GM18511 (cell line): ENCODE measurements at regions not wholly inside any gene's neighbourhood (a gene's known extent, or its start where the extent isn't known, plus 50 kb on each side); places are given as distances from the start of the nearest gene placed in this dataset.
"Not testable (repeated sequence)": the region's sequence is repeated elsewhere in the genome, so short reads cannot be mapped to it uniquely, and the experiment has no call there.

Source experiments
- ATAC-seq: cut with Tn5 transposase; IDR thresholded peaks from one replicate; pipeline ENCODE4 v1.9.1; 2021; ENCODE audit warnings: mild to moderate bottlenecking, moderate library complexity; ENCODE audit not compliant: unreplicated experiment

DNA sequence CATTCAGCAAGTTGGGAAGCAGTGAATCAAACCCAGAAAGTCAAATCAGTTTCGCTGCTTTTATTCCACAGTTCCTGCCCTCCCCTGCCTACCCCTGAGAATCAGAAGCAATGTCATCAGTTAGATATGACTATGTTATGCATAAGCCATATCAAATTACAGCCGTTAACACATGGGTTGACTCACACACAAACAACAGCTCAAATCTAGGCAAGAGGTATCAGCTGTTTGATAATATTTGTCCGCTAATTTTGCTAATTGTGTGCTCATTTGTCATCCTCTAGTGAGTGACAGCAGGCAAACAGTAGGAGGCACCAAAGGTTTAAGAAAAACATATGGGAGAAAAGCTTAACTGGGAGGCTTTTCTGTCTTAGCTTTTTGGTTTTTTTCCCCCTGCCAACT is 327.4 kb upstream of the CCL2 start:
- ATAC-seq = no peak

DNA sequence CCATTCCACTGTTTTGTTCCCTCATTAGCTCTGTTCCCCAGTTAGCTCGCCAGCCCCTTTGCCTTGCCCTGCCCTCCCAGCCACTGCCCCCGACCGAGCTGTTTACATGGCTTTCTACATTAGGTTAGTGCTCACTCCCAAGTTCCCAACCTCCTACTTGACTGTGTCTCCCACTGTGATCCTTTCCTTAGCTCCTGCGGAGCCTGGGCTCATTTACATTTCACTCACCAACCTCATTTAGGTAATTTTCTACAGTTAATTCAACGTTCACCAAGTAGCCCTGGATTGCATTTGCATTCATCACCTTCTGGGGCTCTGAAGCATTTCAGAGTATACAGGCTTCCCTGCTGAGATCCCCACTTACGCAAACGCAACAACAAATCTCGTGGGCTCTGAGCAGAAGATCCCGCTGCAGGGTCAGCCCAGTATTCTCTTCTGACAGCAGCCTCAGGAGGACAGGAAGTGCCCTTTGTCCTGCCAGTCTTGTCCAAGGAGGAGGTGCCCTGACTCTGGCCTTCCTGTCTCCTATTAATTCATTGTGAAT is 325.8 kb upstream of the CCL2 start:
- ATAC-seq = no peak

GRCh38 chr17:33931148-33931814 is 323.8 kb upstream of the CCL2 start:
- ATAC-seq = not testable (repeated sequence)

GRCh38 chr17:33932996-33933395 is 322.1 kb upstream of the CCL2 start:
- ATAC-seq = no peak

GRCh38 chr17:33933576-33933975 is 321.5 kb upstream of the CCL2 start:
- ATAC-seq = no peak

- ATAC-seq = no peak
Measured at GRCh38 chr17:33934696-33935095, 320.4 kb upstream of the CCL2 start.

DNA sequence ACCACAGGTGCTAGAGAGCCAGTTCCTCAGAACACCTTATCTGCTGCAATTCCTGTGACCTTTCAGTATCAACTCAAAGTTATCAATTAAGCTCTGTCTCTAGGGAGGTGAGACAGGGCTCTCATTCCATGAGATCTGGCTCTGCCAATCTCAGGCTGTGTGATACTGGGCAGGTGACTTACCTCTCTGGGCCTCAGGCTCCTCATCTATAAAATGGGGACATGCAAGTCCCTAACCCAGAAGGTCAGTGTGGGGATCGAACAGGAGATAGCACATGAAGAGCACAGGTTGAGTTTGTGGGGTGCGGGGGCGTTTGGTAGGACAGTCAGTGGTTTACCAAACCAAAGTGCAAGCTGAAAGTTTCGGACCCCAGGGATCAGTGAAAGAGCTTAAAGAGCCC is 319.3 kb upstream of the CCL2 start:
- no peak for ATAC-seq

DNA sequence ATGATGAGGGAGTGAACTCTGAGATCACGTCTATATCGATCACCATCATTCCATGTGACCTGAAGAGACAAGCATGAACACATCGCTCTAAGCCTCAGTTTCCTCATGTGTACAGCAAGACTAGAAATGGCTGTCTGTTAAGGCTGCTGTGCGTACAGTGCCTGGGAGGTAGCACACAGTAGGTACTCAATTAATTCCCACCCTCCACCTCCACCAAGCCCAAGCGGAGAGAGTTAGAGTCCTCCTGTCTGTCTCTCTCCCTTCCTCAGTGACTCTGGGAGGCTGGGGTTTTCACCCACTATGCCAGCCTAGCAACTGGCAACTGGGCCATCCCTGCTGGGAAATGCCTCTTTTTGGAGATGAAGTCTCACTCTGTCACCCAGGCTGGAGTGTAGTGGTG is 318.3 kb upstream of the CCL2 start:
- ATAC-seq = no peak

GRCh38 chr17:33939959-33940358 is 315.1 kb upstream of the CCL2 start:
- ATAC-seq = no peak

GRCh38 chr17:33940769-33941370 is 314.2 kb upstream of the CCL2 start:
- ATAC-seq = no peak

DNA sequence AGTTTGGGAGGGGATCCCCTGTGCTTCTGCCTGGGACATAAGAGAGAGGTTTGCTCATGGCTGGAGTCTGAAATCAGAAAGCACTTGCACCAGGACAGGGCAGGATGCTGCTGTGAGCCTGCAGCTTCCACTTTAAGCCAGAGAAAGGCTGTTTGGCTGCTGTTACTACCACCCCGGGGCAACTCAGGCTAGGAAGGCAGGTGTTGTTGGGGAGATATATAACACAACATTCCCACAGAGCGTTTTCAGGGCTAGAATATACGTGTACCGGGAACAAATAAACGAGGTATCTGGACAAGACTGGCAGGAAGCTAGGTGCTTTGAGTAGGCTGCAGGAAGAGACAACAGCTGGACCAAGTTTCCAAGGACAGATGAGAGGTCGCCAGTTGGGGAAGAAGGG is 313.3 kb upstream of the CCL2 start:
- ATAC-seq = no peak

DNA sequence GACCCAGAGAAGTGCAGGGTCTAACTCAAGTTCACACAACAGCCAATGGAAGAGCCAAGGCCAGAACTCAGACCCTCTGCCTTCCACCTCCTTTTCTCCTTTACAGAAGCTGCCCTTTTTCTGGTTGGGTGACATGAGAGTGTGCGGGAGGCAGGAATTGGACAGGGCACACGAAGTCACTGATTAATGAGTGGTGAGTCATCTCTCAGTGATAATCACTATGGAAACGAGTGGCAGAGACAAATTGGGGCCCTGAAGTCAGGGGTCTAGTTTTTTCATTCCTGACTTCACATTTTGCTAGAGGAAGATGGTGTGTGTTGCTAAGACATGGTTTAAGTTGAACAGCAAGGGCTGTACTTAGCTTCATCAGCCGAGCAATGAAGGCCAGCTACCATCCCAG is 312.7 kb upstream of the CCL2 start:
- no peak for ATAC-seq

GRCh38 chr17:33944412-33944811 is 310.7 kb upstream of the CCL2 start:
- no peak for ATAC-seq

DNA sequence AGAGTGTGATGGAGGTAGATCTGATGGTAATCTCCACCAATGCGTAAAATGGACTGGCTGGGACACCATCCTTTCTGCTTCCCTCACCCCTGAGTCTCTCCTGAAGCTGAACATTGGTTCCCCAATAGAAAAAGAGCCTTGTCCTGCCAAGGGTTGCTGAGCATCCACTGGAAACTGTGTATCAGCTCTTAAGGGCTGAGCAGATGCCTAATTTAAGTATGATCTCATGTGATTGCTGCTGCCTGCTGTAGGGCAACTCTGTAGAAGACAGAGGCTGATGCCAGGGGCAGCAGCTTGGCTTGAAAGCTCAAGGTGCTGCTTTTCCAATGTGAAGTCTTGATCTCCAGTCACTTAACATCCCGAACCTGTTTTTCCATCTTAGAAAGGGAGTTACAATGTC is 310.3 kb upstream of the CCL2 start:
- ATAC-seq = no peak

DNA sequence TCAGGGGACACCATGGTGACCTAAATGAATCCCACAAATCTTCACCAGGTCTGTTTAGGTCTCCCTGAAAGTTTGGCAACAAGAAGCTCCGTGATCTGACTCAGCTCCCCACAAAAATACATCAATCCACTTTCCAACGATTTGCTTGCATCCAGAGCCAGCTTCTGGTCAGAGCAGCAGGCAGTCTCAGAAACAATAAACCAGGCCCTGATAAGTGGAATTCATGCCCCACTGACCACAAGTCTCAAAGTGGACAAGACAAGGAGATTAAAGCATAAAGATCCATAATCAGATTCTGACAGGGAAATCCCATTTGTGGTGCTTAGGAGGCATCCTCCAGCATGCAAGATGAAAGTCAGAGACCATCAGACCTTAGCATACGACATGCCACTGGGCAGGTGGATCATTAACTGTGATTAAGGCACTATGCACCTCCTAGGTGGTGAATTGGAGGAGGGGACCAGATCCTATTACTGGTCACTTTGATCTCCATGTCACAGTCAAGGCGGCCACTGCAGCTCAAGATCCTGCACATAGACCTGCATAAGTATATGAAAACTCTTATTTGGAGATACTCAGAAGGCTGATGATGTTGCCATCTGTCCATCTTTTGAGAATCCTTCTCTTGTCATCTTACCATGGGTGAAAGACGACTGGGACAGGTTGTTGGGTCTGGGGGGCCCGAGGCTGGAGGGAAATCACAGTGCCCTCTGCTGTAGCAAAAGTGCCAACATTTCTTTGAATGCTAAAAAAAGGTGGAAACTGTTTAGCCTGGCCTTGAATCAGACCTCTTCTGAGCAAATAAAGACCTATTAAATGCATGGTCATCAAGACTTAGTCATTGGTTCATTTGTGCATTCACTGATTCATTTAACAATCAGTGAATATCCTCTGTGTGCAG is 309.2 kb upstream of the CCL2 start:
- no peak for ATAC-seq

- ATAC-seq = no peak
Measured at GRCh38 chr17:33947762-33948161, 307.3 kb upstream of the CCL2 start.

DNA sequence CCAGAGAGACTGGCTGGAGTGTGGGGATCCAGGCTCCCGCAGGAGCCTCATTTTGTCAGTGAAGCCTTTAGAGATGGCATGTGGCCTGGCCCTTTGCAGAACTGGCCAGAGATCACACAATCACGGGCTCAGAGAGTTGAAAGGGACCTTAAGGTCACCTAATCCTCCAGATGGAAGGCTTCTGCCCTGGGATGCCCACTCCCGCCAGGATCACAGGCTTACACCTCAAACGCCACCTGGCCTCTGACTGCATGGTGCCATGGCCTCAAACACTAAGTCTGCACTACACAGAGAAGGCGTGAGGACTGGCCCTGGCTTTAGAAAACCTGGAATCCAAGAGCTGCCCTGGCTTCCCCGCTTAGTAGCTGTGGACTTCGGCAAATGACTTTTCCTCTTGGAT is 306.8 kb upstream of the CCL2 start:
- no peak for ATAC-seq

DNA sequence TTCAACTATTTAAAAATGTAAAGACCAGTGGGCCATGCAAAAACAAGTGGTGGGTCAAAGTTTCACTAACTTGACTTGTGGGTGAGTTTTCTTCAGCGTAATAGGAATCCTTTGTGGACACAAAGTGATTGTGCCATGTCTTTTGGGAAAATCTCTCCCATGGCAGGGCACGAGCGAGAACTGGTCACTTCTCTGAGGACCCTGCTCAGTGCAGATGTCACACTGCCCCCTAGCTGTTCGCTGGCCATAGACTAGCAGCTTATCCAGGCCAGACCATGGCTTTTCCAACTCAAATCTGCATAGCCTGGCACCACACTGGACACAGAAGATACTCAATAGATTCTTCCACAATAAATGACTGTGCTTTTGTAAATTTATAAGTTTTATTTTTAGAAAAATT is 306.0 kb upstream of the CCL2 start:
- ATAC-seq = no peak

- ATAC-seq = no peak
Measured at GRCh38 chr17:33950061-33950460, 305.0 kb upstream of the CCL2 start.

- no peak for ATAC-seq
Measured at GRCh38 chr17:33952425-33952824, 302.7 kb upstream of the CCL2 start.

- ATAC-seq = no peak
Measured at GRCh38 chr17:33954597-33954996, 300.5 kb upstream of the CCL2 start.

- ATAC-seq = no peak
Measured at GRCh38 chr17:33955461-33955860, 299.6 kb upstream of the CCL2 start.
